SK-N-MC (cell line): ENCODE measurements at regions not wholly inside any gene's neighbourhood (a gene's known extent, or its start where the extent isn't known, plus 50 kb on each side); places are given as distances from the start of the nearest gene placed in this dataset.

Experiments used
- DNase-seq: peaks from one replicate; pipeline ENCODE4 v3.0.0-alpha.2; 2011; ENCODE audit warnings: low read depth, low spot score
- H3K27ac ChIP-seq: fragments of 200-600 bp; sonication (generic); 2 replicates; pipeline ENCODE4 v1.5.1; 2016; ENCODE audit warnings: mixed run types
- H3K36me3 ChIP-seq: fragments of 200-600 bp; sonication (generic); 2 replicates; pipeline ENCODE4 v1.6.1; 2017; ENCODE audit warnings: antibody characterized with exemption, low read length, mixed read lengths; ENCODE audit not compliant: insufficient read depth
- H3K4me3 ChIP-seq: fragments of 200-600 bp; sonication (generic); 2 replicates; pipeline ENCODE4 v1.5.1; 2016
- H3K9ac ChIP-seq: fragments of 200-600 bp; sonication (generic); 2 replicates; pipeline ENCODE4 v1.8.0; 2017; ENCODE audit warnings: mixed run types, mixed read lengths; ENCODE audit not compliant: insufficient read length
- H3K9me3 ChIP-seq: fragments of 200-600 bp; sonication (generic); 2 replicates; pipeline ENCODE4 v1.6.1; 2017; ENCODE audit warnings: low read depth, mild to moderate bottlenecking, antibody characterized with exemption, low read length, moderate library complexity, mixed read lengths
- EZH2 ChIP-seq: fragments of 200-600 bp; sonication (generic); IDR thresholded peaks from one replicate; pipeline ENCODE4 v1.6.1; 2017; ENCODE audit warnings: antibody characterized with exemption
- FOXP2 ChIP-seq: optimal IDR thresholded peaks from 2 replicates; pipeline ENCODE3; 2011; ENCODE audit warnings: mild to moderate bottlenecking, moderate library complexity; ENCODE audit not compliant: insufficient read depth; ENCODE audit errors: extremely low read length, control extremely low read depth
- POLR2AphosphoS5 ChIP-seq: IDR thresholded peaks from 2 replicates; pipeline ENCODE4 v1.6.1; 2012; ENCODE audit warnings: mild to moderate bottlenecking, low read depth, low read length, borderline replicate concordance

DNA sequence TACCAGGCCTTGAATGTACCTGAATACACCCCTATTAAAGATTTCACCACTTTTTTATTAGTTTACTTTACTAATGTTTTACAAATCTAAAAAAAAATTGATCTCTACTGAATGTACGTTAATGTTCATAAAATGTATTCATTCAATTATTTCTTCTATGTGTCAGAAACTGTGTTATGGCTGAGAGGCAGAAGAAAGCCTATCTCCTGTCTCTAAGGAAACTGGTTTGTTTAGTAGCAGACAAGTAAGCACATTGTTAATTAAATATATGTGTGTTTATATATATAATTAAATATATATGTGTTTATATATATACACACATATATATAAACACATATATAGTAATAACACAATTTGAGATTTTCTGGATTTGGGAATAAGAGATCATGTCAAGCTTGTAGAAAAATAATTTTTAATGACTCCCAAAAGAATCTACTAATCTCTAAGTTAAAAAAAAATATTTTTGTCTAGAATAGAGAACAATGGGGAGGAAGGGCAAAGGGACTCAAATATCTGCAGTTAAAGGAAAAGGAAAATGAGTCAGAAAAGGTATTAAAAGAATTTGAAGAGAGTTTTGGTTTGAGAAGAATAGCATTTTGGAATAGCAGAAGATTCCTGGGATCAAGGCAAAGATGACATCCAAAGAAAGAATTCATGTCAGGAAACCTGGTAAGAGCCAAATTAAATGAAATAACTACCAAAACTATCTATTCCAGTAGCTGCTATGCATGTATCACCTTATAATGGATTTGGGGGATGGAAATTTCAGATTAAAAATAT is 92.1 kb downstream of the CH25H start:
- Histone ChIP-seq H3K9me3 (no peaks in the 10 kb centered on the region), H3K4me3 (no peak overlapping the region), H3K36me3 (no peaks in the 10 kb centered on the region), H3K9ac (no peak overlapping the region), H3K27ac (no peak overlapping the region)
- no peak for DNase-seq
- TF ChIP-seq POLR2AphosphoS5, result no peak

DNA sequence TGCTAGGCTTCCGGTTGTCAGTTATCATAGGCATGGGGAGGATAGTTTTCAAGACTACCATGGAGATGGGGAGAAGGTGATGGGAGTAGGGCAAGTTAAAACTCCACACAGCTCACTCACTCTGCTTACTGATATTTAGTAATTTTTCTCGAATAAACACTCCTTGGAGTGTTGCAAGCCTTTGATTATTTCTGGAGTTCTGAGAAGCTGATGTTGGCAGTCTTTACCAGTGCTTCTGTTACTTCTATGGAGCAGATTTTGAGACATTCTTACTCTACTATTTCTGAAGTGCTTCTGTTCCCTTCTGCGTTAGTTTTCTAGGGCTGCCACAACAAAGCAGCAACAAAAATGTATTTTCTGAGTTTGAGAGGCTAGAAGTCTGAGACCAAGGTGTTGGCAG is 104.4 kb downstream of the CH25H start:
- H3K9me3 ChIP-seq, result no peaks in the 10 kb centered on the region
- TF ChIP-seq EZH2, result no peak
- no peak for TF ChIP-seq POLR2AphosphoS5
- TF ChIP-seq FOXP2, result no peak
- no peak for DNase-seq
- H3K9ac ChIP-seq, result no peak overlapping the region
- H3K27ac ChIP-seq, result no peak overlapping the region
- no peaks in the 10 kb centered on the region for H3K36me3 ChIP-seq
- H3K4me3 ChIP-seq, result no peak overlapping the region

GRCh38 chr10:89101943-89102342 is 105.2 kb downstream of the CH25H start:
- TF ChIP-seq FOXP2 (no peak), EZH2 (no peak), POLR2AphosphoS5 (no peak)
- Histone ChIP-seq H3K4me3 (no peak overlapping the region), H3K9me3 (no peaks in the 10 kb centered on the region), H3K36me3 (no peaks in the 10 kb centered on the region), H3K27ac (no peak overlapping the region), H3K9ac (no peak overlapping the region)
- no peak for DNase-seq

DNA sequence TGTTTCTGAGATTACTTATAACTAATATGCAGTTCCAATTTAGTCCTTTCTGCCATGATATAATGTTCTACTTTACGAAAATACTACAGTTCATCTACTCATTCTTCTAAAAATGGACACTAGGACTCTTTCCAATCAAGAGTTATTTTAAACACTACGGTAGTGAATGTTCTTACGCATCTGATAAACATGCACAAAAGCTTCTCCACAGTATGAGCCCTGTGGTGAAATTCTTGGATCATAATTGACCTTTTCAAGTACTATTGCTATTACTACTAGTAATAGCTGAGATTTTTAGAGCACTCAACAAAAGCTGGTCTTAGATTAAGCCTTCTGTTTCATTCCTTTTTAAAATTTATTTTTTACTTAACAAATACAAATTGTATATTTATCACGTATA is 106.4 kb downstream of the CH25H start:
- Histone ChIP-seq H3K9me3 (no peaks in the 10 kb centered on the region), H3K9ac (no peak overlapping the region), H3K27ac (no peak overlapping the region), H3K4me3 (no peak overlapping the region), H3K36me3 (no peaks in the 10 kb centered on the region)
- TF ChIP-seq EZH2 (no peak), POLR2AphosphoS5 (no peak)
- no peak for DNase-seq

GRCh38 chr10:89097226-89097625 is 106.6 kb downstream of the FAS start:
- TF ChIP-seq EZH2 (no peak), FOXP2 (no peak), POLR2AphosphoS5 (no peak)
- Histone ChIP-seq H3K27ac (no peak overlapping the region), H3K9ac (no peak overlapping the region), H3K4me3 (no peak overlapping the region), H3K36me3 (no peaks in the 10 kb centered on the region), H3K9me3 (no peaks in the 10 kb centered on the region)
- no peak for DNase-seq

- Histone ChIP-seq H3K4me3 (no peak overlapping the region), H3K27ac (no peak overlapping the region), H3K9me3 (no peaks in the 10 kb centered on the region), H3K9ac (no peak overlapping the region), H3K36me3 (no peaks in the 10 kb centered on the region)
- DNase-seq, result no peak
- no peak for TF ChIP-seq EZH2
- no peak for TF ChIP-seq FOXP2
- TF ChIP-seq POLR2AphosphoS5, result no peak
Measured at GRCh38 chr10:89095701-89096391, 105.2 kb downstream of the FAS start.

- no peak for DNase-seq
- Histone ChIP-seq H3K9me3 (no peaks in the 10 kb centered on the region), H3K27ac (no peak overlapping the region), H3K9ac (no peak overlapping the region), H3K4me3 (no peak overlapping the region), H3K36me3 (no peaks in the 10 kb centered on the region)
- no peak for TF ChIP-seq FOXP2
- no peak for TF ChIP-seq POLR2AphosphoS5
- TF ChIP-seq EZH2, result no peak
Measured at GRCh38 chr10:89093728-89094127, 103.1 kb downstream of the FAS start.

DNA sequence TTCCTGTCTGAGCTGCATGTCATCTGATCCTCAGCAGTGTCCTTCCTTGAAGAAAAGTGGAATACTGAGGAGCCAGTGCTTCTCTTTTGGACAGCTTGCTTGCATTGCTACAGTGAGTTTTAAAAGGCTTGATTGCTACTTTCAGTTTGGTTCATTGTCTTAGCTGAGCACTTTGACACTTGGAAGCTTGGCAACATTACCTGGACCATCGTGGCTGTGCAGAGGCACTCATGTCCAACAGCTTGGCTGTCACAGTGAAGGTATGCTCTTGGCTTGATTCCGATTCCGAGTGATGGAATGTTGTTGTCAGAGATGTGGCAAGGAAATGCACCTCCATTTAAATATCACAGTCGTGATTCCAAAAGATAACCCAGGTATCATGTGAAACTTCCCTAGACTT is 102.4 kb downstream of the FAS start:
- no peak for DNase-seq
- Histone ChIP-seq H3K4me3 (no peak overlapping the region), H3K9ac (no peak overlapping the region), H3K27ac (no peak overlapping the region), H3K9me3 (no peaks in the 10 kb centered on the region), H3K36me3 (no peaks in the 10 kb centered on the region)
- TF ChIP-seq FOXP2 (no peak), POLR2AphosphoS5 (no peak), EZH2 (no peak)
